GM21423 (cell line): ENCODE measurements at regions not wholly inside any gene's neighbourhood (a gene's known extent, or its start where the extent isn't known, plus 50 kb on each side); places are given as distances from the start of the nearest gene placed in this dataset.

Source experiments
- ATAC-seq: cut with Tn5 transposase; IDR thresholded peaks from one replicate; pipeline ENCODE4 v1.9.1; 2021; ENCODE audit warnings: mild to moderate bottlenecking, moderate library complexity; ENCODE audit not compliant: unreplicated experiment

DNA sequence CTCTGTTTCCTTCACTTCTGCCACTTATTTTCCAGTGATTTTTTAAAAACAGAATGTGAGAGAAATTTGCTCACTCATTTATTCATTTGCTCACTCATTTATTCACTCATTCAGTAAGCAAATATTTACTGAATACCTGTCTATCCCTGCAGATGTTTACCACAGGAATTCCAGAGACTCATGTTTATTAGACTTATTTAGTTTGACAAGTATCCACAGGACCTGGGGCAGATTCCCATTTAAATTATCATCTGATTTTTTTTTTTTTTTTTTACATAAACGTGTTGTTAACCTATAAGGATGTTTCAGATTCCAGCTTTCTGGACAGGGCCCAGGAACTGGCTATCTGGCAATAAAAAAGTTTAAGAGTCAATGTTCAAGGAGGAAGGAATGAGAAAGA, 175.1 kb upstream of the ERBB4 start:
- no peak for ATAC-seq

DNA sequence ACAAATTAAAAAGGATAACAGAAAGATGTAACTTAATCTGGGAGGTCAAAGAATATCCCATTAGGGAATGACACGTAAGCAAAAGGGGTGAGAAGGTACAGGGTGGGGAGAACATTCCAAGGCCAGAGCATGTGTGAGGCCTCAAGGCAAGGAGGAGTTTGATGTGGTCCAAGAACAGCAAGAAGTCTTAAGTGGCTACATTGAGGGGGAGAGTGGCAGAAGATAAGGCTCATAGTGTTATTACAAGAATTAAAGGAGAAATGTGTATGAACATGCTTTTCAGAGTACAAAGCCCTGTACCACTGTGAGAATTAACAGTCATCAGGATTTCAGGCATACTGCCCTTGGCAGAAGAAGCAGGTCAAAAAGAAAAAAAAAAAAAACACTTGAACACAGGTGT, 174.4 kb upstream of the ERBB4 start:
- no peak for ATAC-seq

DNA sequence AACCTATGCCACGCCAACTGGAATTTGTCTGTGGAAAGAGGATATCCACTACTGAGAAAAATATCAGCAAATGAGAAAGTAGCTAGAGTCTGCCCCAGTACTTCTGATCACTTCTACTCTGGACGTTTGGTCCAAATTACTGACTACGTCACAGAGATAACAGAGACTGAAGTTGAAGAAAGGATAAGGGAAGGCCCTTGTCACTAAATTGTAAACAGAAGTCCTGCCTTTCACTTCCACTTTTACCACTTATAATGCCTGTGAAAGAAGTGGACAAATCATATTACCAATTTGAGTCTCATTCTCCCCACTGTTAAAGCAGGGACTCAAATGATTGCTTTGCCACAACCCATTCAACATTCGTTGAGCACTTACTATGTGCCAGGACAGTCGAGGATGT, 173.9 kb upstream of the ERBB4 start:
- ATAC-seq = no peak

DNA sequence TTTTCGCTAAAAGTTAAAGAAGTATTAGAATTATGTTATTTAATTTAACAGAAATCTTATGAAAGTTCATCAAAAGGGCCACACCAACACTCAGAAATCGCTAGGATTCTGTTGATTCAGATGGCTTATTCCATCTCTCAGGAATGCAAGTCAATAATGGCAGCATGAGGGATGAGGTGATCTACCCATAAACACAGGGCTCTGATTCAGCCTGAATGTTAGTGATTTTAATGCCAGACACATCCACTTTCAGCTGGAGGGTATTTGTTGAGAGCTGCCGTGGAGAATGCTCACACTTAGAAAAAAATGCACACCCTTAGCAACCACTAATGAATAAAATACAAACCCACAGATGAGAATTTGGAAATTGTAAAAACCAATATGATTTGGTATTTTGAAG, 173.3 kb upstream of the ERBB4 start:
- ATAC-seq = no peak

DNA sequence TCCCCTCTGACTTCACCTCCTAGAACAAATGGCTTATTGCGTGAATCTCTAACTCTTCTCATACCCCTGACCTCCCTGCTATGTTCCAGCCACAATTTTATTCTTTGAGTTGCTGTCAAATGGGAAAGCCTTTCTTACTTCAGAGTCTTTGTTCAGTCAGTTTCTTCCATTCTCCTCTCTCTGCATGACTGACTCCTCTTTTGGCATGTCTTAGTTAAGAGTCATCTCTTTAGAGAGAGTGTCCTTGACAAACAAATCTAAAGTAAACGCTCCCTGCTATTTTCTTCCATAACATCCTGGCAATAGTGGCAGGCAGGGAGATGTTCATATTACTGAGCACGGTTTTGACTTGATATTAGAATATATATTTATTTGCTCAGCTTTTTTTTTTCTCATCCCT, 170.7 kb upstream of the ERBB4 start:
- ATAC-seq = no peak

DNA sequence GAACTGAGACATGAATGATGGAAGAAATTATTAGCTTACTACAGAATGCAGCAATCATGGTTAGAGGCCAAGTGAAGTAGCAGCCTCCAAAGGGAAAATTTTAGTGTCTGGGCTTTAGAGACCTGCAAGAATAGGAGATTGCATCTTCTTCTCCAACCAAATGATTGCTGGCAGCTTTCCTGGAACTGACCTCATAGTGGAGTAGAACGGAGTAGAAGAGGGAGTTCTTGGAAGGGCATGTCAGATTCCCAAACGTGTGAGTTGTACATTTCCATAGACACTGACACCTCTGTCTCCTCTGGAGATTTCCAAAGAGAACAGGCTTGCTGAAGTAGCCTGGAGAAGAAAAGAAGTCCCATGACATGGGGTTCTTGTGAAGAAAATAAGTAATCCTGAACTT, 169.8 kb upstream of the ERBB4 start:
- no peak for ATAC-seq

DNA sequence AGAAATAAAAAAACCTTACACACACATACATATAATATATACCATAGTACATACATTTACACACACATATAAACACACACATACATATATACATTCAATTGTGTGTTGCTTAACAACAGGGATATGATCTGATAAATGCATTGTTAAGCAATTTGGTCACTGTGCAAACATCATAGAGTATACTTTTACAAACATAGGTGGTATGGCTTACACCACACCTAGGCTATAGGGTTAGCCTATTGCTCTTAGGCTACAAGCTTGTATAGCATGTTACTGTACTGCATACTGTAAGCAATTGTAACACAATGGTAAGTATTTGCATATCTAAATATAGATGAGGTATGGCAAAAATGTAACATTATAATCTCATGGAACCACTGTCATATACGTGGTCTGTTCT, 156.8 kb upstream of the ERBB4 start:
- ATAC-seq = no peak

DNA sequence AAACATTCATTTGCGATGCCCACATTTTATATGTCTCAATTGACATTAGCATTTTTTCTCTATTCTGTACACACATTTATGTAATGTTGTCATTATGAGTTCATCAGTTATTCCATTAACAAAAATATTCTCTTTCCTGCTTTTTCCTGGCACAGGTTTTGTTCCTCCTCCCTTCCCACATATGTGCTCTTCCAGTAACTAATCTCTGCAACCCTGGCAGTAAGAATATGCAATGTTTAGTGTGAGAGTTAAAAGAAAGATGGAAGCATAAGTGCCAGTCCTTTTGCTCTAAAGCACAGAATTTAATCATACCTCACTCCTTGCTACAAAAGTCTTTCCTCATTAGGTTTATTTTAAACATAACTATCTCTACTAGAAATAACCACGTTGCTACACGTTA, 155.8 kb upstream of the ERBB4 start:
- no peak for ATAC-seq

DNA sequence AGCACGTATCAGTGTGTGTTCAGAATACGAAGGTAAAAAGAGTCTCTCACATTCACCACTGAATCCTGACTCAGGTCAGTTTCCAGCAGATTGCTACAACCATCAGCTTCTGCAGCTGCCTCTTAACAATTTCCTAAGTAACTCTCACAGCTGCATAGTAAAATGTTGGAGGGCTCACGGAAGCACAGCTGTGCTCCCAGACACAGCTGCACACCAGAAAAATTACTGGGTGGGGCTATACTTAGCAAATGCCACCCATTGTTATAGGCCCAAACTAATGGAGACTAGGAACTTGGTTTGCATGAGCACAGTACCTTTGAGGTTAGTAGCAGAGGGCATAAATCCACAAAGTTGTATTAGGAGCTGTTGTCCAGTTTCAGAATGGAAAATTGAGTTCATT, 153.9 kb upstream of the ERBB4 start:
- ATAC-seq = no peak

DNA sequence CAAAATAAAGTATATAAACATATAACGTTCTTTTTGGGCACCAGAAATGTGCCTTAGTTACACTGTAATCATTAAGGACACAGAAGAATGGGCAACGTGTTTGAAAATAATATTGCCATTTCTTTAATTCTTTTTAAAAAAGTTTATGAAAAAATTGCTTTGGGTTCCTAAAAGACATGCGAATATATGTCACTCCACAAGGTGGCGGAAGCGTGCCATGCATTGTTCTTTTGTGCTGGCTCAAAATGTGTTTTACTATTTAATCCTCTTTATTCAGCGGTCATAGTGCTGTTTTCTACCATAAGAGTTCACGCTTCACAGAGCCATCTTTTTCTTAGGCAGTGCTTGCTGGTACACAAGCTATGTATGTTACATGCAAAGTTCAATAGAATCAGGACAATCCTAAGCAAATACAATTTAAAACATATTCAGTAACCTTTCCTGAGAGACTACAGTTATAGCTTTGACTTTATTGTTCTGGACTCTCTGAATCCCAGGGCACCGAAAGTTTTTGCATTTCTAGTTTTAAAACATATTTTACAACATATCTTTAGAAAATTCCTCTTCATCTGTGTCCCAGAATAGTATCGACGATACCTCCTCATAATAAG, 147.8 kb upstream of the ERBB4 start:
- ATAC-seq = peak; percentile 78

DNA sequence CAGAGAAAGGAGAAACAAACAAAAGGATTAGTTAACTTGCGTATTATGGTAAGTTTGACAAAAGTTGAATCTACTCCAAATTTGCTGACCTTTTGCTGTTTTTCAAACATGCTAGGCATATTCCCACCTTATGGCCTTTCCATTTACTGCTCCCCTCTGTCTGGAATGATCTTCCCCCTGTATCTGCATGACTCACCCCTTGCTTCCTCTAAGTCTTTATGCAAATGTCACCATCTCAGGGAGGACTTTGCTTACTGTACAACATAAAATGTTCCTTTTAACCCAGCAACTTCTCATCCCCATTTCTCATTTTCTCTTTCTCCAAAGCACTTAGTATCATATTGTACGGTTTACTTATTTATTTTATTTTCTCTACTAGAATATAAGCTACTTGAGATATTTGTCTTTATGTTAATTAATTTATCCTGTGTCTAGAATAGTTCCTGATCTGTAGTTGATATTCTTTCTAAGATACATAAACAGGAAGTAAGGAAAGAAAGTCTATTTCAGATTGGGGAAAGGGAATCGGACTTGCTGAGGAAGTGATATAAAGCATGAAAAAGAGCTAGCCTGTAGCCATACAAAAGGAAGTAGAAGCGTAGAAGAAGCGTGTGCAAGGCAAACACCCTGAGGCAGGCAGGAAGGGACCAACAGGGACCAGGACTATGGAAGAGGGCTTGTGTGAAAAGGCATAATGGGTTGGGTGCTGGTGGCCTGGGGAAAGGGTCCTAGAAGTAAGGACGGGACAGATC, 144.9 kb upstream of the ERBB4 start:
- ATAC-seq = no peak

DNA sequence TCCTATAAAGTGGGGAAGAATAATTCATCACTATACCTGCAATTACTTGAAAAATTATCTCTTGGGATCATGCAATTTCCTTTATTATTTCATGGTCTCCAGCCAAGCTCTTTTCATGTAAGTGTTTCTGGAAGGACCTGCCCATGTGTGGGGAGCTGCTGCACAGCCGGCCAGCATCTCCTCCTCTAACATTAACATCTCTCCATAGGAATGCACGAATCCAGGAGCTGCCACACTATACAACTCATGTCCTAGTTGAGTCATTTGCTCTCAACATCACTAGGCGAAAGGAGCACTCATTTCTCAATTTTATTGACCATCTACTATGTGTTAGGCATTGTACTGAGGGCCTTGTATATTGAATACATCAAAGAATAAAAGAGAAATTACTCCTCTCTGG, 144.3 kb upstream of the ERBB4 start:
- no peak for ATAC-seq

DNA sequence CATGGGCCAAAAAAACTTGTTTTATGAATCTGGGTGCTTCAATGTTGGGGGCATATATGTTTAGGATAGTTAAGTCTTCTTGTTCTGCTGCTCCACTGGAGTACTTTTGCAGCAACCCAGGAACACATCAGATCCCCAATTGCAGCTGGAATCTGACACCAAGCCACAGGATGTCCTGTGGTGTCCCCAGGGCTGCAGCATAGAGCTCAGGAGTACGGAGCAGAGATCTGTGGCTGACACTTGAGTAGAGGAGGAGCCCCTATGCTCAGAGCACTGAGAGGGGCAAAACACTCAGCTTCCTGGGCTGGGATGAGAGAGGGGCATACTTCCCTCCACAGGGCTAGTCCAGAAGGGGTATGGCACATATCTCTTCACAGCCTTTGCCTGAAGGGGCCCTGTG, 138.9 kb upstream of the ERBB4 start:
- no peak for ATAC-seq

DNA sequence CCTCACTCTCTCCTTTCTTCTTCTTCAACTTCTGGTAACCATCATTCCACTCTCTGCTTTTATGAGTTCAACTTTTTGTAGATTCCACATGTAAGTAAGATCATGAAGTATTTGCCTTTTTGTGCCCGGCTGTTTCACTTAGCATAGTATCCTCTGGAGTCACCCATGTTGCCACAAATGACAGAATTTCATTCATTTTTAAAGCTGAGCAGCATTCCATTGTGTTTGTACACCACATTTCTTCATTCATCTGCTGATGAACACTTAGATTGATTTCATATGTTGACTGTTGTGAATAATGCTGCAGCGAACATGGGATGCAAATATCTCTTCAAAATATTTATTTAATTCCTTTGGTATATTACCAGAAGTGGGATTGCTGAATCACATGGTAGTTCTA, 133.6 kb upstream of the ERBB4 start:
- no peak for ATAC-seq

DNA sequence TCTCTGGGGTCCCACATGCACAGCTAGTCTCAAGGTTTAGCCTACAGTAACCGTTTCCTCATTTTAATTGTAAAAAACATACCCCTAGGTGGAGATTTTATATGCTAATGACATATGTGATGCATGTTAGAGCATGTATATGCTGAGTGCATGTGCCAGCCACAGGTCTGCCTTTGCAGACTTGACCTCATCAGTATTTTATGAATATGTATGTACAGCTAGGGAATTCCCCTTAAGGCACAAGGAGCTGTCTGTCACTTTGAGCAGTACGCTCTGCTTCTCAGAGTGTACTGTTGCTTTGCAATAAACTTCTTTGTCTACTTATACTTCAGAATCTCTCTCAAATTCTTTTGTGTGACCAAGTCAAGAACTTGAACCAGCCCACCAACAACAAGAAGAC, 131.2 kb upstream of the ERBB4 start:
- no peak for ATAC-seq

DNA sequence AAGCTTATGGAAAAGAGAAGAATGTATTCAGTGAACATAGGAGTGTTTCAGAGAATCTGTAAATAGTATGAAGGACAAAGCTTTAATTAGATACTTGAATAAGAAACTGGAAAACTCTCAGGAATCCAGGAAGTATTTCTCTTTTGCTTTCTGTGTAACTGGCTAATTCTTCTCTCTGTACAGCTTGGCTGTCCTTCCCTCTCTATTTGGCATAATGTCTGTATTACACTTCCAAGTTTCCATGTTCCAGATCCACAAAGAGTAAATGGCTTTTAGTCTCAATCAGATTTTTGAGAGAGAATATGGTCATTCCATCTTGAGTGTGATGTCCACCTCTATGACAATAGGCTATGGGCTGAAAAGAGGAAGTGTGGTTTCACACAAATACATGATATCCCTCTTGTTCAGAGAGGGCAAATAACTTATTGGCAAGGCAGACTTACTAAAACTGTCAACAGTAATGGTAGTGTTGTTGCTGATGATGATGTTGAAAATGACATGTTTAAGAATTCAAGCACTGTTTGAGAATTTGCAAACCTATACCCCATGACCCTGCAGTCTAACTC, 129.2 kb upstream of the ERBB4 start:
- ATAC-seq = no peak

DNA sequence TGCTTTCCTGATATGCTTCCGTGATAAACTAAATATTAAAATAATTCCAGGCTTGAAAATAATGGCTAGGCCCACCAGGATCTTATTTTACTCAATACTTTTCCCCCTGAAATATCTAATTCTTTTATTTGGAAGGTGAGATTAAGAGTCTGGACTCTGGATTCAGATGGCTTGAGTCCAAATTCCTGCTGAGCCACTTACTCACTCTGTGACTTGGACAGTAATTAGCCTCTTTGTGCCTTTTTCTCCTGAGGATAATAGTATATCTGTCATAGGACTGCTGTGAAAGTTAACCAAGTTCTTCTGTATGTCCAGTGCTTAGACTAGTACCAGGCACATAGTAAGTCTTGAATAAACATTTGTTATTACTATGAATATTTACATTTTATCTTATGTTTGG, 127.3 kb upstream of the ERBB4 start:
- ATAC-seq = no peak

DNA sequence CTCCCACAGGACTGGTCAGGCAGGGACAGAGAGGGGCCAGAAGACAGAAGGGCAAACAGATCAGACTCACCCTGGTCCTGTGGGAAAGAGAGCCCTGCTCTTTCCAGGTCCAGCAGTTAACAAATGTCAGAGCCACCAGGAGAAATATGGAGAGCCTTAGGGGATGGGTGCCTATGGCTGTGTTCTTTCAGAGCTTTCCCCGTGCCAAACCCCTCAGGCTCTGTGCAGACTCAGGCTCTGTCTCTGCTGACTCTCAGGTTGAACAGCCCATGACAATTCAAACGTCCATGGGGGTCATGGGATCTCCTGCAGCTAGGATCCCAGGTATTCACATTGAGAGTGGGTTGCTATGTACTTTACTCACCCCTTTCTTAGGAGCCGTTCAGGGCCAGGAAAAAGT, 120.8 kb upstream of the ERBB4 start:
- no peak for ATAC-seq

DNA sequence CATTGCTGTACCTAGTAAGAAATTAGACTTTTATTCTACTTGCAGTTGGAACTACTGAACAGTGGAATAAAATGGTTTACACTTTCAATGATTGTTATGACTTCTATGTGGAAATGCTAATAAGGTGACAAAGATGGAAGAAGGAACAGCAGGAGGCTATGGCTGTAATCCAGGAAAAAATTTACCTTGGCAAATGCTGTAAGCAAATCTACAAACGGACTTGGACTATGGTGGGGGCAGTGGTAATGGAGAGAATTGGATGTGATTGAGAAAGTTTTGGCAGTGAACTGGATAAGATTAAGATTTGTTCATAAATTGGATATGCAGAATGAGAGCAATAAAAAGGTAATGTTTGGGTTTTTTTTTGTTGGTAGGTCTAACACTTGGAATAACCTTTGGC, 111.0 kb upstream of the ERBB4 start:
- no peak for ATAC-seq

DNA sequence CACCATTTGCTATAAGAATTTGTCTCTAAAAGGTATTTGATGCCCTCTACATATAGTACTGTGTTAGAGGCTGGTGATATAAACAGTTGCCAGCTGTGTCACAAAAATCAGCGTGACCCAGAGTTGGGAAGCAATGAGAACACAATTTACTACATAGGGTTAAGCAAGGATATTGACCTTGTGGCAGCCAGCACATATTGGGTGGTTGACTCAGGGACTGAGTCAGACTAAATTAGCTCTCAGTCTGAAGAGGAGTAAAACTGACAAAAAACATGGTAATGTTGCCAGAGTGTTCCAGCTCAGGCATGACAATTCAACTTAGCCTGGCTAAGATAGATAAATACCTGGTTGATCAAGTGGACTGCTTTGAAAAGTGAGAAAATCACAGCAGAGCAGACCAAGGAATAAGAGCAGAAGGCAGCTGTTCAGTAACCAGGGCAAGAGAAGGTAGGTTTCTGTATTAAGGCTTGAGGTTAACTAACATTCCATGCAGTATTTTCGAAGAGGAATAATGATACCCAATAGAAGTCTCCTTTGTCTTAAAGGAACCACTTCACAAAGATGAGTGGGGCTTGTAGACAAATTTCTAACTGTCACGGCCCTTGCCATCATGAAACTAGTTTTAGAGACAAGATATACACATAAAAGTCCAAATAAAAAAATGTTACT, 108.2 kb upstream of the ERBB4 start:
- ATAC-seq = no peak

DNA sequence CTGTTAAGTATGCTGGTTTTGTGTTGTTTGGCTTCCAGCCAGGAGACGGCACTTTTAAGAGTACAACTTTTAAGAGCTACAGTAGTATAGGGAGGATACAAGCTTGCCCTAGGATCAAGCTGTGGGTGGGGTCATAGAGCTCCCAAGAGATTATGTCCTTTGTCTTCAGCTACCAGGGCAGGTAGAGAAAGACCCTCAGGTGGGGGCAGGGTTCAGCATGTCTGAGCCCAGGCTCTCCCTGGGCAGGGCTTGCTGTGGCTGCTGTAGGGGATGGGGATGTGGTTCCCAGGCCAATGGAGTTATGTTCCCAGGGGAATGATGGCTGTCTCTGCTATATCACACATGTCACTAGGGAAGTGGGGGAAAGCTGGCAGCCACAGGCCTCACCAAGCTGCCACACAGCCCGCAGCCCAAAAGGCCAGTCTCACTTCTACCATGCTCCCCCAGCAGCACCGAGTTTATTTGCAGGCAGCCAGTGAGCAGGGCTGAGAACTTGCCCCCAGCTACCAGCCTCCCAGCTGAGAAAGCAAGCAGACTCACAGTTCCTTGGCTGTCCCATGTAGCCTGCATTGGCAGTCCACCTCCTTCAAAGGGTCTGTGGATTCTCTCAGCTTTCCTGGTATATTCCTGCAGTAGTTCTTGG, 105.7 kb upstream of the ERBB4 start:
- ATAC-seq = no peak

DNA sequence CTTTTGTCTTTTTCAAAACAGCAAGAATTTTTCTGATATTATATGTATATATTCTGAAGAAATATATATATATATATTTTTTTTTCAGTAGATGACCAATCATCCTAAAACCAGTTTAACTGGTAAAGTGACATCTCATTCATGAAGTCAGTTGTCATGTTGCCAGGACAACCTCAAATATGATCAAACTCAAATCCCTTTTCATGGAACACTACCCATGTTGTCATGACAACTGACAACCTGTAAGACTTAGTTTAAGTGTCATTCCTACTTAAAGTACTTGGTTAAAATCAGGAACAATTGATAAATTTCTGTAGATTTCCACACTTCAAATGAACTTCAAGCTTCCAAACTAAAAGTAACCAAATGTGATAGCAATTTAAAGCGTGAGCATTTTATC, 101.8 kb upstream of the ERBB4 start:
- no peak for ATAC-seq
